ENCODE measurements at regions not wholly inside any gene's neighbourhood (a gene's known extent, or its start where the extent isn't known, plus 50 kb on each side); places are given as distances from the start of the nearest gene placed in this dataset.

- no peak overlapping the region for H3K4me3 ChIP-seq
- in situ Hi-C loops (cut with MboI; ENCODE audit: low sequenced_read_pairs): no loop called here
- no peak for DNase-seq (ENCODE audit: low spot score in 2 of 2)
Measured at GRCh38 chr15:60057554-60057953, 53.4 kb downstream of the FOXB1 start.

GRCh38 chr15:60059186-60059585 lies 55.1 kb downstream of the FOXB1 start:
- no peak for DNase-seq (ENCODE audit: low spot score in 2 of 2)
- Histone ChIP-seq H3K4me3 (no peak overlapping the region), H3K36me3 (replicated peaks) (no peaks in the 10 kb centered on the region), H3K9me3 (no peaks in the 10 kb centered on the region), H3K4me1 (no peaks in the 10 kb centered on the region), H3K27me3 (ENCODE audit: low read depth) (no peaks in the 10 kb centered on the region; the same call in 1 of the 2 replicates)
- in situ Hi-C loops (cut with MboI; ENCODE audit: low sequenced_read_pairs): no loop called here

More at GRCh38 chr15:60057554-60057953, 53.4 kb downstream of the FOXB1 start:
- H3K27me3 ChIP-seq (ENCODE audit: low read depth): no peaks in the 10 kb centered on the region
- H3K4me1 ChIP-seq: no peaks in the 10 kb centered on the region
- H3K9me3 ChIP-seq: no peaks in the 10 kb centered on the region
- H3K36me3 ChIP-seq (replicated peaks): no peaks in the 10 kb centered on the region

GRCh38 chr15:60061758-60062157 lies 57.6 kb downstream of the FOXB1 start:
- Histone ChIP-seq H3K4me1 (no peaks in the 10 kb centered on the region), H3K27me3 (ENCODE audit: low read depth) (no peaks in the 10 kb centered on the region; the same call in 1 of the 2 replicates), H3K9me3 (no peaks in the 10 kb centered on the region), H3K36me3 (replicated peaks) (no peaks in the 10 kb centered on the region), H3K4me3 (no peak overlapping the region)
- in situ Hi-C loops (cut with MboI; ENCODE audit: low sequenced_read_pairs): no loop called here
- no peak for DNase-seq (ENCODE audit: low spot score in 2 of 2)

- DNase-seq (ENCODE audit: low spot score in 2 of 2): no peak
- Histone ChIP-seq H3K9me3 (no peaks in the 10 kb centered on the region), H3K4me3 (no peak overlapping the region), H3K27me3 (ENCODE audit: low read depth) (no peaks in the 10 kb centered on the region; the same call in 1 of the 2 replicates), H3K36me3 (replicated peaks) (no peaks in the 10 kb centered on the region), H3K4me1 (no peaks in the 10 kb centered on the region)
- in situ Hi-C loops (cut with MboI; ENCODE audit: low sequenced_read_pairs): no loop called here
Measured at GRCh38 chr15:60062826-60063225, 58.7 kb downstream of the FOXB1 start.

GRCh38 chr15:60065951-60066350 lies 61.8 kb downstream of the FOXB1 start:
- in situ Hi-C loops (cut with MboI; ENCODE audit: low sequenced_read_pairs): no loop called here
- H3K9me3 ChIP-seq: no peaks in the 10 kb centered on the region
- DNase-seq (ENCODE audit: low spot score in 2 of 2): no peak
- H3K4me3 ChIP-seq: no peak overlapping the region
- no peaks in the 10 kb centered on the region for H3K36me3 ChIP-seq (replicated peaks)
- H3K27me3 ChIP-seq (ENCODE audit: low read depth): no peaks in the 10 kb centered on the region; the same call in 1 of the 2 replicates
- no peaks in the 10 kb centered on the region for H3K4me1 ChIP-seq

GRCh38 chr15:60070838-60071493 lies 66.9 kb downstream of the FOXB1 start:
- no peaks in the 10 kb centered on the region for H3K4me1 ChIP-seq
- H3K36me3 ChIP-seq (replicated peaks): no peaks in the 10 kb centered on the region
- no peak overlapping the region for H3K4me3 ChIP-seq
- in situ Hi-C loops (cut with MboI; ENCODE audit: low sequenced_read_pairs): no loop called here
- H3K27me3 ChIP-seq (ENCODE audit: low read depth): no peaks in the 10 kb centered on the region
- no peaks in the 10 kb centered on the region for H3K9me3 ChIP-seq
- no peak for DNase-seq (ENCODE audit: low spot score in 2 of 2)

- DNase-seq (ENCODE audit: low spot score in 2 of 2): no peak
- Histone ChIP-seq H3K4me3 (no peak overlapping the region), H3K36me3 (replicated peaks) (no peaks in the 10 kb centered on the region), H3K9me3 (no peaks in the 10 kb centered on the region), H3K4me1 (no peaks in the 10 kb centered on the region), H3K27me3 (ENCODE audit: low read depth) (peaks cover 4% of the 10 kb centered on the region; the same call in 1 of the 2 replicates)
- in situ Hi-C loops (cut with MboI; ENCODE audit: low sequenced_read_pairs): no loop called here
Measured at GRCh38 chr15:60072826-60073465, 68.8 kb downstream of the FOXB1 start.

GRCh38 chr15:60073466-60073840 lies 69.3 kb downstream of the FOXB1 start:
- Histone ChIP-seq H3K36me3 (replicated peaks) (no peaks in the 10 kb centered on the region), H3K4me1 (no peaks in the 10 kb centered on the region), H3K4me3 (no peak overlapping the region), H3K9me3 (no peaks in the 10 kb centered on the region), H3K27me3 (ENCODE audit: low read depth) (peaks cover 4% of the 10 kb centered on the region; the same call in 1 of the 2 replicates)
- in situ Hi-C loops (cut with MboI; ENCODE audit: low sequenced_read_pairs): no loop called here
- DNase-seq (ENCODE audit: low spot score in 2 of 2): no peak

GRCh38 chr15:60074181-60074885 lies 70.2 kb downstream of the FOXB1 start:
- in situ Hi-C loops (cut with MboI; ENCODE audit: low sequenced_read_pairs): no loop called here
- no peaks in the 10 kb centered on the region for H3K36me3 ChIP-seq (replicated peaks)
- no peak for DNase-seq (ENCODE audit: low spot score in 2 of 2)
- peaks cover 4% of the 10 kb centered on the region; the same call in 1 of the 2 replicates for H3K27me3 ChIP-seq (ENCODE audit: low read depth)
- H3K4me3 ChIP-seq: no peak overlapping the region
- H3K4me1 ChIP-seq: no peaks in the 10 kb centered on the region
- no peaks in the 10 kb centered on the region for H3K9me3 ChIP-seq

GRCh38 chr15:60076045-60076444 lies 71.9 kb downstream of the FOXB1 start:
- no peak overlapping the region for H3K4me3 ChIP-seq
- H3K4me1 ChIP-seq: no peaks in the 10 kb centered on the region
- H3K36me3 ChIP-seq (replicated peaks): no peaks in the 10 kb centered on the region
- in situ Hi-C loops (cut with MboI; ENCODE audit: low sequenced_read_pairs): no loop called here
- DNase-seq (ENCODE audit: low spot score in 2 of 2): no peak
- H3K9me3 ChIP-seq: no peaks in the 10 kb centered on the region
- H3K27me3 ChIP-seq (ENCODE audit: low read depth): peaks cover 4% of the 10 kb centered on the region; the same call in 1 of the 2 replicates

- Histone ChIP-seq H3K9me3 (no peaks in the 10 kb centered on the region), H3K4me1 (no peaks in the 10 kb centered on the region), H3K36me3 (replicated peaks) (no peaks in the 10 kb centered on the region), H3K4me3 (no peak overlapping the region), H3K27me3 (ENCODE audit: low read depth) (peaks cover 4% of the 10 kb centered on the region; the same call in 1 of the 2 replicates)
- in situ Hi-C loops (cut with MboI; ENCODE audit: low sequenced_read_pairs): no loop called here
- no peak for DNase-seq (ENCODE audit: low spot score in 2 of 2)
Measured at GRCh38 chr15:60076582-60077276, 72.6 kb downstream of the FOXB1 start.

- in situ Hi-C loops (cut with MboI; ENCODE audit: low sequenced_read_pairs): no loop called here
- no peak for DNase-seq (ENCODE audit: low spot score in 2 of 2)
- H3K27me3 ChIP-seq (ENCODE audit: low read depth): peaks cover 4% of the 10 kb centered on the region; the same call in 1 of the 2 replicates
- no peaks in the 10 kb centered on the region for H3K36me3 ChIP-seq (replicated peaks)
- H3K4me1 ChIP-seq: no peaks in the 10 kb centered on the region
- no peaks in the 10 kb centered on the region for H3K9me3 ChIP-seq
- no peak overlapping the region for H3K4me3 ChIP-seq
Measured at GRCh38 chr15:60077581-60078359, 73.7 kb downstream of the FOXB1 start.

- in situ Hi-C loops (cut with MboI; ENCODE audit: low sequenced_read_pairs): no loop called here
- H3K4me3 ChIP-seq: no peak overlapping the region
- DNase-seq (ENCODE audit: low spot score in 2 of 2): no peak
Measured at GRCh38 chr15:60079210-60079609, 75.1 kb downstream of the FOXB1 start.

More at GRCh38 chr15:60079210-60079609, 75.1 kb downstream of the FOXB1 start:
- no peaks in the 10 kb centered on the region for H3K4me1 ChIP-seq
- H3K36me3 ChIP-seq (replicated peaks): no peaks in the 10 kb centered on the region
- H3K9me3 ChIP-seq: no peaks in the 10 kb centered on the region
- peaks cover 4% of the 10 kb centered on the region; the same call in 1 of the 2 replicates for H3K27me3 ChIP-seq (ENCODE audit: low read depth)

Measured in HAP-1 (cell line).